Psoas muscle (tissue), 7 donors: ENCODE measurements at regions not wholly inside any gene's neighbourhood (a gene's known extent, or its start where the extent isn't known, plus 50 kb on each side); places are given as distances from the start of the nearest gene placed in this dataset.

ENCODE experiments used
- ATAC-seq, 4 donors: fragments of 200-7000 bp; cut with Tn5 transposase; one replicate each; pipeline ENCODE4 v1.9.1; 2020; ENCODE audit warnings: moderate library complexity in 3 of 4, mild to moderate bottlenecking in 2 of 4
- DNase-seq, 2 donors: peaks; one replicate each; pipeline ENCODE4 v3.0.0-alpha.2; 2020
- H3K27ac ChIP-seq: fragments of 200-600 bp; one replicate; pipeline ENCODE4 v1.8.0; 2022
- H3K27me3 ChIP-seq, 3 donors: fragments of 200-600 bp in 1 of 3; one replicate each; pipeline versions ENCODE4 v1.6.1 to v1.8.0; 2013 to 2022; ENCODE audit warnings: low read length in 2 of 3, mild to moderate bottlenecking in 2 of 3, moderate library complexity in 1 of 3; ENCODE audit not compliant: insufficient read depth in 3 of 3
- H3K36me3 ChIP-seq, 2 donors: fragments of 200-600 bp in 1 of 2; one replicate each; pipeline versions ENCODE4 v1.6.1 to v1.8.0; 2013 to 2022; ENCODE audit warnings: low read depth in 1 of 2, mild to moderate bottlenecking in 1 of 2, moderate library complexity in 1 of 2; ENCODE audit not compliant: insufficient read depth in 1 of 2
- H3K4me1 ChIP-seq: fragments of 200-600 bp; one replicate; pipeline ENCODE4 v1.8.0; 2022
- H3K4me3 ChIP-seq: fragments of 200-600 bp; one replicate; pipeline ENCODE4 v1.8.0; 2022; ENCODE audit warnings: mild to moderate bottlenecking
- H3K9me3 ChIP-seq: fragments of 200-600 bp; one replicate; pipeline ENCODE4 v1.8.0; 2022
- CTCF ChIP-seq: fragments of 200-600 bp; IDR thresholded peaks from one replicate; pipeline ENCODE4 v1.8.0; 2022; ENCODE audit warnings: antibody characterized with exemption
- WGBS, 3 donors: extraction: QIAGEN DNeasy Blood & Tissue Kit; methylation state at CpG; one replicate each; pipeline versions ENCODE4 v1.1.6 to v1.1.7; 2013; 5-methylcytosine and 5-hydroxymethylcytosine counted together
- intact Hi-C, 2 donors: fragments of 100-400 bp; cut with DNase I; formaldehyde crosslinking; loops; one replicate each; pipeline versions ENCODE4 v1.11.0 to v1.14.2; 2022
- donor health status: healthy with polysubstance abuse.
- donor health status: DM: no; HTN: no; CAD: no; lungs with moderate emphysema.
- donor health status: Bipolar disorder and iron deficiency.
- donor health status: healthy.
- donor health status: DM: yes; HTN: yes; CAD: no.
- donor health status: DM: no; HTN: no; CAD: no.
- donor health status: DM: yes; HTN: yes; CAD: no.

DNA sequence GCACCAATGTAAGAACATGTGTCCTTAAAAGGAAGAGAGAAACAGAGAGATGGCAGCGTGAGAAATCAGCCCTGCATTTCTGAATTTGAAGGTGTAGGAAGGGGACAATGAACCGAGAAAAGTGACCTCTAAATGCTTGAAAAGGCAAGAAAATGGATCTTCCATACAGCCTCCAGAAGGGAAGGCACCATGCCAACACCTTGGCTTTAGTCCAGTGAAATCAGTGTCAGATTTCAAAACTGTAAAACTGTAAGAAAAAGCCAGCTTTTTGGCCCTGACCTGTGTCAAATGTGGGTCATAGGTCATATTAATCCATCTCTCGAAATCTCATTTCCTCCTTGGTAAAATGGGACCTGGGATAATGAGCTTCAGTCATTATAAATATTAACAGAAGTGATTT, 762.3 kb downstream of the DCDC2C start:
- Histone ChIP-seq H3K27me3 (no peaks in the 10 kb centered on the region), H3K27ac (no peak overlapping the region), H3K9me3 (no peaks in the 10 kb centered on the region), H3K4me1 (no peaks in the 10 kb centered on the region), H3K36me3 (no peaks in the 10 kb centered on the region), H3K4me3 (no peak overlapping the region)
- no peak for TF ChIP-seq CTCF
- ATAC-seq (no peak), DNase-seq (no peak)
- WGBS, 3 donors, result 38 to 41% (median 40%) methylated on average over 3 of the region's 3 CpGs
- intact Hi-C loops, result no loop called here

DNA sequence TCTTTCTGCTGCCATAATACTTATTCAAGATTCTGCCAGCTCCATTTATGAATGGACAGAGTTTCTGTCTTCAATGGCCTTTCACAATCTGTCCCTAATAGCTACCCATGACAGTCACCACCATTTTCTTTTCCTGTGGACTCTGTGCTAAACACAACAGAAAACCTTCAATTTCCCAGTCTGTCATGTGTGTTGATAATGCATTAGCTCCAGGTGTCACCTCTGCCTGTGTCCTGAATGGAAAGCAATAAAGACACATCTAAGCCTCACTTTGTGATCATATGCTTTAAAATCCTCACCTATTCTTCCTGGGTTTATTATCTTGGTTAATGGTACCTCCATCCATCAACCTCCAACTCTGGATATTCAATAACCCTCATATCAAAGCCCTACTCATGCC, 772.2 kb downstream of the DCDC2C start:
- Histone ChIP-seq H3K27me3 (no peaks in the 10 kb centered on the region), H3K4me3 (no peak overlapping the region), H3K36me3 (no peaks in the 10 kb centered on the region), H3K9me3 (no peaks in the 10 kb centered on the region), H3K4me1 (no peaks in the 10 kb centered on the region), H3K27ac (no peak overlapping the region)
- ATAC-seq (no peak), DNase-seq (no peak)
- no peak for TF ChIP-seq CTCF
- intact Hi-C loops, result no loop called here

DNA sequence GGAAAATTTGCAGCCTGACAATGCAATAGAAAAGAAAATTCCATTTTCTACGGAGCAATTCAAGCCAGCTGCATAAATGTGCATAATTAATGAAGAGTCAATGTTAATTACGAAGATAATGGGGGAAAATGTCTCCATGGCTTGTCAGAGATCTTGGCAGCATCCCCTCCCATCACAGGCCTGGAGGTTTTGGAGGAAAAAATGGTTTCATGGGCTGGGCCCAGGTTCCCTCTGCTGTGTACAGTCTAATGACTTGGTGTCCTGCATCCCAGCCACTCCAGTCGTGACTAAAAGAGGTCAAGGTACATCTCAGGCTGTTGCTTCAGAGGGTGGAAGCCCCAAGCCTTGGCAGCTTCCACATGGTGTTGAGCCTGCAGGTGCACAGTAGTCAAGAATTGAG, 779.7 kb downstream of the DCDC2C start:
- DNase-seq (no peak), ATAC-seq (no peak)
- no peaks in the 10 kb centered on the region for H3K9me3 ChIP-seq
- 32 to 60% (median 38%) methylated on average over 3 of the region's 3 CpGs for WGBS, 3 donors
- no peaks in the 10 kb centered on the region for H3K27me3 ChIP-seq
- TF ChIP-seq CTCF, result no peak
- no peak overlapping the region for H3K4me3 ChIP-seq
- H3K4me1 ChIP-seq, result no peaks in the 10 kb centered on the region
- H3K27ac ChIP-seq, result no peak overlapping the region
- intact Hi-C loops, result no loop called here
- no peaks in the 10 kb centered on the region for H3K36me3 ChIP-seq

DNA sequence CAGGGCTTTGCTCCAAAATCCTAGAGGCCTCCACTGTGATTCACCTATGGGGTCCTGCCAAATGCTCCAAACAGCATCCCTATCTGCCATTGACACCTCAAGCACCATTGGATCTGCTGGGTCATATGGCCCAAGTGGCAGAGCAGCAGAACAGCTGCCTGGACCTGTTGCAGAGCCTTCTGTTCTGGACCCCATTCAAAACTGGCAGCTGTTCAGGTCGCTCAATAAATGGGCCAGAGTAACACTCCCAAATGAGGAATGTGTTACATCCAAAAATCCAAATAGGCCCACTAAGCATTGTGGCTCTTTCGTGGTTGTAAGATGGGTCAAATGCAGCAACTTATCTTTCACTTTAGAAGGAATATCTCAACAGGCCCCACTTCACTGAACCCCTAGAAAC, 783.6 kb downstream of the DCDC2C start:
- Histone ChIP-seq H3K4me3 (no peak overlapping the region), H3K36me3 (no peaks in the 10 kb centered on the region), H3K27me3 (no peaks in the 10 kb centered on the region), H3K9me3 (no peaks in the 10 kb centered on the region), H3K27ac (no peak overlapping the region), H3K4me1 (no peaks in the 10 kb centered on the region)
- intact Hi-C loops, result no loop called here
- ATAC-seq (no peak), DNase-seq (no peak)
- TF ChIP-seq CTCF, result no peak
- WGBS, 3 donors, result 19 to 27% (median 22%) methylated on average over 2 of the region's 2 CpGs

- TF ChIP-seq CTCF, result no peak
- Histone ChIP-seq H3K36me3 (no peaks in the 10 kb centered on the region), H3K27me3 (no peaks in the 10 kb centered on the region), H3K9me3 (no peaks in the 10 kb centered on the region), H3K4me1 (no peaks in the 10 kb centered on the region), H3K27ac (no peak overlapping the region), H3K4me3 (no peak overlapping the region)
- DNase-seq (no peak), ATAC-seq (no peak)
- intact Hi-C loops, result no loop called here
- WGBS, 3 donors, result 66 to 77% (median 77%) methylated on average over 5 of the region's 5 CpGs
These were observed 796.1 kb downstream of the DCDC2C start for GRCh38 chr2:4499316-4500030.
